Activated naive CD8-positive, alpha-beta T cell treated with anti-CD3 and anti-CD28 coated beads, Interleukin-2, amount 50 U/mL, for 24 hours (primary cell): ENCODE measurements at regions not wholly inside any gene's neighbourhood (a gene's known extent, or its start where the extent isn't known, plus 50 kb on each side); places are given as distances from the start of the nearest gene placed in this dataset.
A peak's percentile ranks its signal among the peaks of the same experiment; 100 is the strongest.

Experiments used
- ATAC-seq: fragments of 150-1000 bp; cut with Tn5 transposase; one replicate; pipeline ENCODE4 v1.10.0; 2021
- DNase-seq: peaks from one replicate; pipeline ENCODE4 v3.0.0; 2021
- H3K27ac Mint-ChIP-seq: one replicate; pipeline ENCODE4 v1.8.0; 2021; ENCODE audit warnings: mild to moderate bottlenecking, mixed read lengths
- H3K27me3 Mint-ChIP-seq: one replicate; pipeline ENCODE4 v1.8.0; 2021; ENCODE audit warnings: mixed read lengths
- H3K36me3 Mint-ChIP-seq: one replicate; pipeline ENCODE4 v1.8.0; 2021; ENCODE audit warnings: low read depth, mixed read lengths
- H3K4me1 Mint-ChIP-seq: one replicate; pipeline ENCODE4 v1.8.0; 2021; ENCODE audit warnings: mixed read lengths
- H3K4me3 Mint-ChIP-seq: one replicate; pipeline ENCODE4 v1.8.0; 2021; ENCODE audit warnings: mild to moderate bottlenecking, moderate library complexity, mixed read lengths
- H3K9me3 Mint-ChIP-seq: one replicate; pipeline ENCODE4 v1.8.0; 2021; ENCODE audit warnings: mixed read lengths

- H3K27me3 Mint-ChIP-seq, result no peaks in the 10 kb centered on the region
- no peak overlapping the region for H3K27ac Mint-ChIP-seq
- H3K36me3 Mint-ChIP-seq, result peaks cover 32% of the 10 kb centered on the region
- peaks cover 6% of the 10 kb centered on the region for H3K4me1 Mint-ChIP-seq
- H3K9me3 Mint-ChIP-seq, result no peaks in the 10 kb centered on the region
- DNase-seq (no peak), ATAC-seq (no peak)
- no peak overlapping the region for H3K4me3 Mint-ChIP-seq
Observed at GRCh38 chr5:146254223-146254622, 50.8 kb downstream of the RBM27 start.

GRCh38 chr5:146273109-146273508 lies 65.5 kb upstream of the POU4F3 start:
- H3K36me3 Mint-ChIP-seq, result peaks cover 47% of the 10 kb centered on the region
- H3K27ac Mint-ChIP-seq, result no peak overlapping the region
- H3K27me3 Mint-ChIP-seq, result no peaks in the 10 kb centered on the region
- no peaks in the 10 kb centered on the region for H3K9me3 Mint-ChIP-seq
- ATAC-seq, result no peak
- DNase-seq, result no peak
- no peak overlapping the region for H3K4me3 Mint-ChIP-seq
- H3K4me1 Mint-ChIP-seq, result no peaks in the 10 kb centered on the region

- H3K27me3 Mint-ChIP-seq, result no peaks in the 10 kb centered on the region
- H3K4me3 Mint-ChIP-seq, result no peak overlapping the region
- no peak for DNase-seq
- peaks cover 15% of the 10 kb centered on the region for H3K36me3 Mint-ChIP-seq
- ATAC-seq, result no peak
- no peak overlapping the region for H3K27ac Mint-ChIP-seq
- H3K9me3 Mint-ChIP-seq, result no peaks in the 10 kb centered on the region
- H3K4me1 Mint-ChIP-seq, result no peaks in the 10 kb centered on the region
Observed at GRCh38 chr5:146283344-146283761, 55.3 kb upstream of the POU4F3 start.

DNA sequence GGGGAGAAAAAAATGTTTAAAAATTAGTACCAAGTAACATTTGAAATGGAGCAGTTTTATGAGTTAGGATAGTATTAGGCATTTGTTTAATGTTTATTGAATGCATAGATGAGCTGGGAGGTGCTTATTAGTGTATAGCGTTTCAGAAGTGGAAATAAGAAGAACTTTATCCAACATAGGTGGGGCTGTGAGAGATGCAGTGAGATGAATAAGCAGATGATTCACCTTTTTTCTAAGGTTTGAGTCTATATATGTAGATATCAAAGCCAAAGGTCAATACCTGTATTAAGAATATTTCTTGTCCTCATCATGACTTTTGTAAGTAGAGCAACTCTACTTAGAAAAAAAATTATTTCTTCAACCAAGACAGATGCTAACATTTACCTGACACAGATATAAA lies 54.6 kb upstream of the POU4F3 start:
- H3K36me3 Mint-ChIP-seq, result peaks cover 15% of the 10 kb centered on the region
- no peak overlapping the region for H3K27ac Mint-ChIP-seq
- no peaks in the 10 kb centered on the region for H3K27me3 Mint-ChIP-seq
- DNase-seq (no peak), ATAC-seq (peak; percentile 43)
- H3K4me1 Mint-ChIP-seq, result no peaks in the 10 kb centered on the region
- H3K9me3 Mint-ChIP-seq, result no peaks in the 10 kb centered on the region
- no peak overlapping the region for H3K4me3 Mint-ChIP-seq
